Loucy (cell line): ENCODE measurements at regions not wholly inside any gene's neighbourhood (a gene's known extent, or its start where the extent isn't known, plus 50 kb on each side); places are given as distances from the start of the nearest gene placed in this dataset.

Experiments
- H2AFZ ChIP-seq: fragments of 200-600 bp; sonication (generic); 2 replicates; pipeline ENCODE4 v1.6.0; 2016; ENCODE audit warnings: antibody characterized with exemption, mild to moderate bottlenecking, low read length, moderate library complexity
- H3F3A ChIP-seq: fragments of 200-600 bp; 2 replicates; pipeline ENCODE4 v1.6.0; 2016; ENCODE audit warnings: antibody characterized with exemption, low read depth, mild to moderate bottlenecking
- H3K27me3 ChIP-seq: fragments of 200-600 bp; sonication (generic); 2 replicates; pipeline ENCODE4 v1.6.1; 2014; ENCODE audit warnings: low read length, mild to moderate bottlenecking; ENCODE audit not compliant: insufficient read depth, poor library complexity, severe bottlenecking
- H3K36me3 ChIP-seq: fragments of 200-600 bp; sonication (generic); 2 replicates; pipeline ENCODE4 v1.6.1; 2016; ENCODE audit warnings: low read length; ENCODE audit not compliant: insufficient read depth
- H3K4me1 ChIP-seq: fragments of 200-600 bp; sonication (generic); 2 replicates; pipeline ENCODE4 v1.5.1; 2014; ENCODE audit warnings: low read length, mild to moderate bottlenecking; ENCODE audit not compliant: insufficient read depth, poor library complexity, severe bottlenecking
- H3K4me2 ChIP-seq: fragments of 200-600 bp; sonication (generic); 2 replicates; pipeline ENCODE4 v1.6.0; 2014; ENCODE audit warnings: antibody characterized with exemption, low read length, low read depth, mild to moderate bottlenecking; ENCODE audit not compliant: poor library complexity, severe bottlenecking
- H3K4me3 ChIP-seq: fragments of 200-600 bp; sonication (generic); 2 replicates; pipeline ENCODE4 v1.5.1; 2014; ENCODE audit warnings: low read length, mild to moderate bottlenecking, mixed read lengths; ENCODE audit not compliant: poor library complexity, severe bottlenecking
- H3K79me2 ChIP-seq: fragments of 200-600 bp; sonication (generic); 2 replicates; pipeline ENCODE4 v1.6.1; 2014; ENCODE audit warnings: low read length; ENCODE audit not compliant: insufficient read depth
- H3K9ac ChIP-seq: fragments of 200-600 bp; sonication (generic); 2 replicates; pipeline ENCODE4 v1.6.0; 2014; ENCODE audit warnings: mild to moderate bottlenecking, low read depth, low read length, moderate library complexity; ENCODE audit not compliant: poor library complexity, severe bottlenecking
- H3K9me2 ChIP-seq: fragments of 200-600 bp; sonication (generic); replicated peaks from 2 replicates; pipeline ENCODE4 v1.6.1; 2016; ENCODE audit warnings: low read depth, low read length, mixed read lengths
- H3K9me3 ChIP-seq: fragments of 200-600 bp; sonication (generic); 2 replicates; pipeline ENCODE4 v1.6.1; 2014; ENCODE audit warnings: mild to moderate bottlenecking, antibody characterized with exemption, low read length, low read depth; ENCODE audit not compliant: insufficient read depth
- H4K20me1 ChIP-seq: fragments of 200-600 bp; sonication (generic); 2 replicates; pipeline ENCODE4 v1.6.0; 2014; ENCODE audit warnings: antibody characterized with exemption, low read length, mild to moderate bottlenecking; ENCODE audit not compliant: insufficient read depth, poor library complexity, severe bottlenecking
- EZH2phosphoT487 ChIP-seq: fragments of 200-600 bp; IDR thresholded peaks from 2 replicates; pipeline ENCODE4 v1.6.1; 2018; ENCODE audit warnings: antibody characterized with exemption, mild to moderate bottlenecking, moderate library complexity, borderline replicate concordance
- TF ChIP-seq, protein P1 (sequence below): fragments of 200-600 bp; sonication (generic); conservative IDR thresholded peaks from 2 replicates; pipeline ENCODE4 v1.5.1; 2014; ENCODE audit warnings: mild to moderate bottlenecking, antibody characterized with exemption, low read length

- no peaks in the 10 kb centered on the region for H3K79me2 ChIP-seq
- H3K4me2 ChIP-seq: no peak overlapping the region
- no peaks in the 10 kb centered on the region for H3F3A ChIP-seq
- H3K4me1 ChIP-seq: no peaks in the 10 kb centered on the region
- H3K4me3 ChIP-seq: no peak overlapping the region
- no peaks in the 10 kb centered on the region for H3K9me3 ChIP-seq
- no peak overlapping the region for H3K9ac ChIP-seq
- no peaks in the 10 kb centered on the region for H3K36me3 ChIP-seq
- no peaks in the 10 kb centered on the region for H4K20me1 ChIP-seq
- no peak overlapping the region for H2AFZ ChIP-seq
- TF ChIP-seq, protein P1, sequence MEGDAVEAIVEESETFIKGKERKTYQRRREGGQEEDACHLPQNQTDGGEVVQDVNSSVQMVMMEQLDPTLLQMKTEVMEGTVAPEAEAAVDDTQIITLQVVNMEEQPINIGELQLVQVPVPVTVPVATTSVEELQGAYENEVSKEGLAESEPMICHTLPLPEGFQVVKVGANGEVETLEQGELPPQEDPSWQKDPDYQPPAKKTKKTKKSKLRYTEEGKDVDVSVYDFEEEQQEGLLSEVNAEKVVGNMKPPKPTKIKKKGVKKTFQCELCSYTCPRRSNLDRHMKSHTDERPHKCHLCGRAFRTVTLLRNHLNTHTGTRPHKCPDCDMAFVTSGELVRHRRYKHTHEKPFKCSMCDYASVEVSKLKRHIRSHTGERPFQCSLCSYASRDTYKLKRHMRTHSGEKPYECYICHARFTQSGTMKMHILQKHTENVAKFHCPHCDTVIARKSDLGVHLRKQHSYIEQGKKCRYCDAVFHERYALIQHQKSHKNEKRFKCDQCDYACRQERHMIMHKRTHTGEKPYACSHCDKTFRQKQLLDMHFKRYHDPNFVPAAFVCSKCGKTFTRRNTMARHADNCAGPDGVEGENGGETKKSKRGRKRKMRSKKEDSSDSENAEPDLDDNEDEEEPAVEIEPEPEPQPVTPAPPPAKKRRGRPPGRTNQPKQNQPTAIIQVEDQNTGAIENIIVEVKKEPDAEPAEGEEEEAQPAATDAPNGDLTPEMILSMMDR: no peak
- TF ChIP-seq EZH2phosphoT487: no peak
- no peaks in the 10 kb centered on the region for H3K9me2 ChIP-seq
- no peaks in the 10 kb centered on the region for H3K27me3 ChIP-seq
These were observed 147.8 kb upstream of the MAGI3 start for GRCh38 chr1:113242481-113242880.

DNA sequence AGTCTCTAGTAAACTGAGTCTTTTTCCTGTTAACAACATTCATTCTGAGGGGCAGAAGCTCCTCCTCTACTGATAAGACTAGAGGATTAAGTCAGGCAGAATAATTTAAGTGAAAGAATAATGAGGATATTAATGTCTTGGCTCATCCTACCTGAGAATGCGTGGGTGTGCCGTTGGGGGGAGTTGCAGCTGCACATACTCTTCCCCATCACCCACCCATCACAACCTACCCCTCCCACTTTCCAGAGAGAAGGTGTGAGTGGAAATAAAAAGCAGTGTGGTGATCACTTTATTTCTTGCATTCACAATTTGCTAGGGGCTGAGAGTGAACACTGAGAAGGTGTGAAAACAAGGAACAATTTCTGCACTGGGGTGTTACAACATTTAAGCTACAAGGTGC, 146.8 kb upstream of the MAGI3 start:
- TF ChIP-seq, protein P1: no peak
- TF ChIP-seq EZH2phosphoT487: no peak
- H3K4me3 ChIP-seq: no peak overlapping the region
- H3K9ac ChIP-seq: no peak overlapping the region

DNA sequence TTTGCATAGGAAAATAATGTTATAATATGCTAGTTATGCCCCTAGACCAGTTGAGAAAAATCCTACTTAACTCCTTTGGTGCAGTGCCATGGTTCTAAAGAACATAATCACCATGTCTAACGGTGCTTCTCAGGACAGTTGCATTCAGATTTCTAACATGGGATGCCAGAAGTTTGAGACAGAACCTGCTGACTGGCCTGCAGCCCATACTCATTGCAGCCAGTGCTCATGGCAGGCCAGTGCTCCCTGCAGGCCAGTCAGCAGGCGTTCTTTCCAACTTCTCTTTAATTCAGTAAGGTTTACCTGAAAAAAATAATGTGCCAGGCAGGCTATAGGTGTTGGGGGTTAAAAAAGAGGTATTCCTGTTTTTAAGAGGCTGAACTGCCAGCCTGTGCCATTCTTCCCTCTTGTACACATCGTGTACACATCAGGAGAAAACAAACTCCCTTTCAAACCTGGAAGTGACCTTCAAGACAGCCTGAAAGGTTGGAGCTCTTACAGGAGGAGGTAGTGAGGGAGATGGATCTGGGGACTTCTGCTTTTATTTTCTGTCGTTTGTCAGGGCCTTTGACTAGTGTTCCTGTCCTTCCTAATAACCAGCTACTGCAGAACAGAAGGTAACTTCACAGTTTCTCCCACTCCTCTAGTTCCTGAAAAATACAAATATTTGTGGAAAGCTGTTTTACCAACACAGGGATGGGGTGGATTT, 146.0 kb upstream of the MAGI3 start:
- Histone ChIP-seq H3K4me2 (no peak overlapping the region), H3K4me1 (no peaks in the 10 kb centered on the region), H3K9ac (no peak overlapping the region), H3K27me3 (no peaks in the 10 kb centered on the region), H3K9me3 (no peaks in the 10 kb centered on the region), H3K4me3 (no peak overlapping the region), H3K36me3 (no peaks in the 10 kb centered on the region), H3F3A (no peaks in the 10 kb centered on the region), H2AFZ (no peak overlapping the region), H3K9me2 (no peaks in the 10 kb centered on the region), H3K79me2 (no peaks in the 10 kb centered on the region), H4K20me1 (no peaks in the 10 kb centered on the region)
- TF ChIP-seq, protein P1: no peak
- TF ChIP-seq EZH2phosphoT487: no peak

More for the DNA sequence above, 146.8 kb upstream of the MAGI3 start:
- H2AFZ ChIP-seq: no peak overlapping the region
- H3F3A ChIP-seq: no peaks in the 10 kb centered on the region
- H3K4me2 ChIP-seq: no peak overlapping the region
- no peaks in the 10 kb centered on the region for H3K9me3 ChIP-seq
- no peaks in the 10 kb centered on the region for H3K36me3 ChIP-seq
- no peaks in the 10 kb centered on the region for H3K79me2 ChIP-seq
- H4K20me1 ChIP-seq: no peaks in the 10 kb centered on the region
- H3K4me1 ChIP-seq: no peaks in the 10 kb centered on the region
- no peaks in the 10 kb centered on the region for H3K27me3 ChIP-seq
- no peaks in the 10 kb centered on the region for H3K9me2 ChIP-seq
